ENCODE measurements at regions not wholly inside any gene's neighbourhood (a gene's known extent, or its start where the extent isn't known, plus 50 kb on each side); places are given as distances from the start of the nearest gene placed in this dataset.

DNA sequence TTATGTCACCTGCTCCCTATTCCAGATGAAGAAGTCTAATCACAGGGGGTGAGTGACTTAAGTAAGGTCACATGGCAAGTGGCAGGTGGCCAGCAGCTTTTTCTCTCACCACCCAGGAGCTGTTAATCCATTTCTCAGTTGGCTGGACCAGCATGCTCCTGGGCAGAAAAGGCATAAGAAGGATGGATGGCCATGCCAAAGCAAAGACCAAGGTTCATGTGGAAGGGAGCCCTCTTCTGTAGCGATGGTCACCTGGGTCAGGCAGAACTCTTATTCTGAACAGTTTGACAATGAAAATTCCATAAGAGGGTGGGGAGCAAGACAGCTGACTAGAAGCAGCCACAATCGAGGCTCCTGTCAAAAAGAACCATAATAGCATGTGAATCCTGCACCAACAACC lies 538.1 kb downstream of the SUCLA2 start:
- Mint-ChIP-seq H3K36me3 (ENCODE audit: low read depth) (no peaks in the 10 kb centered on the region), H3K27me3 (ENCODE audit: low read depth, poor library complexity) (no peaks in the 10 kb centered on the region), H3K4me1 (no peaks in the 10 kb centered on the region), H3K4me3 (no peak overlapping the region), H3K9me3 (peaks cover 46% of the 10 kb centered on the region), H3K27ac (no peak overlapping the region)
- TF ChIP-seq, protein P1, sequence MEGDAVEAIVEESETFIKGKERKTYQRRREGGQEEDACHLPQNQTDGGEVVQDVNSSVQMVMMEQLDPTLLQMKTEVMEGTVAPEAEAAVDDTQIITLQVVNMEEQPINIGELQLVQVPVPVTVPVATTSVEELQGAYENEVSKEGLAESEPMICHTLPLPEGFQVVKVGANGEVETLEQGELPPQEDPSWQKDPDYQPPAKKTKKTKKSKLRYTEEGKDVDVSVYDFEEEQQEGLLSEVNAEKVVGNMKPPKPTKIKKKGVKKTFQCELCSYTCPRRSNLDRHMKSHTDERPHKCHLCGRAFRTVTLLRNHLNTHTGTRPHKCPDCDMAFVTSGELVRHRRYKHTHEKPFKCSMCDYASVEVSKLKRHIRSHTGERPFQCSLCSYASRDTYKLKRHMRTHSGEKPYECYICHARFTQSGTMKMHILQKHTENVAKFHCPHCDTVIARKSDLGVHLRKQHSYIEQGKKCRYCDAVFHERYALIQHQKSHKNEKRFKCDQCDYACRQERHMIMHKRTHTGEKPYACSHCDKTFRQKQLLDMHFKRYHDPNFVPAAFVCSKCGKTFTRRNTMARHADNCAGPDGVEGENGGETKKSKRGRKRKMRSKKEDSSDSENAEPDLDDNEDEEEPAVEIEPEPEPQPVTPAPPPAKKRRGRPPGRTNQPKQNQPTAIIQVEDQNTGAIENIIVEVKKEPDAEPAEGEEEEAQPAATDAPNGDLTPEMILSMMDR (IDR thresholded peaks at IDR 0.05) = no peak
- no peak for DNase-seq

DNA sequence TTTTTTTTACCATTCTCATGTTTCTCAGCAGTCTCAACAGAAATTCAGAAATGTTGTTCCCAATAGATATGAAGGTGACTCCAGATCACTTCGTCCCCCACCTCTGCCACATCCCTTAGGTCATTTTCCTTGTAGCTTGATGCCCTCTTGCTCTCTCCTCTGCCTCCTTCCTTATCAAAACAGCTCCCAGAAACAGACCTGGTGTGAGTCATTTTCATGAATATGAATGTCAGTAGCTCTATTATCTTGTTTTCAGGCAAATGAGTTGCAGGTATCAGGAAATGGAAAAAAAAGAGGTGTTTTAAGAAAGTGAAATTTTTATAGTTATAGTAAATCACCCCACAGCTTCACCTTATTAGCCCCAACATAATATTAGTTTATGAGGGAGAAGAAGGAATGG lies 539.3 kb downstream of the SUCLA2 start:
- TF ChIP-seq, protein P1 (IDR thresholded peaks at IDR 0.05) = no peak
- peaks cover 34% of the 10 kb centered on the region for H3K9me3 Mint-ChIP-seq
- no peak for DNase-seq
- H3K27ac Mint-ChIP-seq = no peak overlapping the region
- no peaks in the 10 kb centered on the region for H3K27me3 Mint-ChIP-seq (ENCODE audit: low read depth, poor library complexity)
- no peaks in the 10 kb centered on the region for H3K4me1 Mint-ChIP-seq
- H3K4me3 Mint-ChIP-seq = no peak overlapping the region
- no peaks in the 10 kb centered on the region for H3K36me3 Mint-ChIP-seq (ENCODE audit: low read depth)

DNA sequence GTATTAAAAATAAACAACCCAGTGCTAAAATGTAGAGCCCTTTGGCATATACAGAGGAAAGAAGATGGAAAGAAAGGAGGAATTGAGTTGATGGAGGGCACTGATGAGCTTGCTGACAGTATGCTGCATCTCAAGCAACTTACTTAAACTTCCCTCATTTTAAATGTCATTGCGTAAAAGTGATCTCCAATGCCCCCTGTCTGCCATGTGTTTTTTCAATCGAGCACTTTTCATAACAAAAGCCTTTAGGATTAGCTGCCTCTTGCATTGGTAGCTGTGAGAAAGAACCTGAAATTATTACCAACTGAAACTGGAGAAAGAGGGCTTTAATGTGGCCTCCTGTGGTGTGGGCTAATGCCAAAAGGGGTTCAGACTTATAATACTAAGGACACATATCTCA lies 541.6 kb downstream of the SUCLA2 start:
- Mint-ChIP-seq H3K36me3 (ENCODE audit: low read depth) (no peaks in the 10 kb centered on the region), H3K4me1 (no peaks in the 10 kb centered on the region), H3K27ac (no peak overlapping the region), H3K9me3 (peaks cover 16% of the 10 kb centered on the region), H3K27me3 (ENCODE audit: low read depth, poor library complexity) (no peaks in the 10 kb centered on the region), H3K4me3 (no peak overlapping the region)
- TF ChIP-seq, protein P1 (IDR thresholded peaks at IDR 0.05) = no peak
- DNase-seq = no peak

DNA sequence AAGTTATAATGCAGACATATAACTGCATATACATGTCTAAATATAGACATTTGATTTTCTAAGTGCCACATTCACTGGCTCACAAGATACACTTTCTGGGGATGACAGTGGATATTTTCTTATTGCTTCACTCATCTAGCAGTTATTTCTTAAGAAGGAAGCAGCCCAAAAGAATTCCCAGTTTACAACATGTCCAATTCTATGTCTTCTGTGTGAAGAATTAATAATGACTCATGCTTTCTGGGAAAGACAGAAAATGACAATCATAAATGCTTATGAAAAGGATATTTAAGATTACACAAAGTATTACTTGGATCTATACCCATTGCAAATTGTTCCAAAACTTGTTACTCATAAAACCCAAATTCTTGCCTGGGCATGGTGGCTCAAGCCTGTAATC lies 543.4 kb downstream of the SUCLA2 start:
- Mint-ChIP-seq H3K27ac (no peak overlapping the region), H3K9me3 (peaks cover 9% of the 10 kb centered on the region), H3K27me3 (ENCODE audit: low read depth, poor library complexity) (peaks cover 3% of the 10 kb centered on the region), H3K4me1 (no peaks in the 10 kb centered on the region), H3K4me3 (no peak overlapping the region), H3K36me3 (ENCODE audit: low read depth) (no peaks in the 10 kb centered on the region)
- DNase-seq = no peak
- TF ChIP-seq, protein P1 (IDR thresholded peaks at IDR 0.05) = no peak

DNA sequence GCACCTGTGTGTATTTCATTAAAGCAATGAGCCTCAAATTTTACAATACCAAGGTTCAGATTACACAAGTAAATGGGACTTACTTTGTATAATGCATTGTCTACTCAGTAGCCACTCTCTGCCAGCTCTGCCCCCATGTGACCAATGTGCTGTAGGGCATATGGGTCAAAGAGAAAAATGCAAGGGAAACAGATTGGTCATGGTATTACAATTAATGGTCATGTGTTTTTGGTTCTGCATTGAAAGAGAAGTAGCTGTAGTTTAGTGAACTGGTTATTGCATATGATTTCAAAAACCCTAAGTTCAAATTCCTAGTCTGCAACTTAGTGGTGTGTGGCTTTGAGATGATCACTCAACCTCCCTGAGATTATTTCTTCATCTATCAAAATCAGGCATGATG lies 545.4 kb downstream of the SUCLA2 start:
- no peak for DNase-seq
- Mint-ChIP-seq H3K4me3 (no peak overlapping the region), H3K36me3 (ENCODE audit: low read depth) (no peaks in the 10 kb centered on the region), H3K4me1 (no peaks in the 10 kb centered on the region), H3K9me3 (no peaks in the 10 kb centered on the region), H3K27me3 (ENCODE audit: low read depth, poor library complexity) (peaks cover 3% of the 10 kb centered on the region), H3K27ac (no peak overlapping the region)
- TF ChIP-seq, protein P1 (IDR thresholded peaks at IDR 0.05) = no peak

DNA sequence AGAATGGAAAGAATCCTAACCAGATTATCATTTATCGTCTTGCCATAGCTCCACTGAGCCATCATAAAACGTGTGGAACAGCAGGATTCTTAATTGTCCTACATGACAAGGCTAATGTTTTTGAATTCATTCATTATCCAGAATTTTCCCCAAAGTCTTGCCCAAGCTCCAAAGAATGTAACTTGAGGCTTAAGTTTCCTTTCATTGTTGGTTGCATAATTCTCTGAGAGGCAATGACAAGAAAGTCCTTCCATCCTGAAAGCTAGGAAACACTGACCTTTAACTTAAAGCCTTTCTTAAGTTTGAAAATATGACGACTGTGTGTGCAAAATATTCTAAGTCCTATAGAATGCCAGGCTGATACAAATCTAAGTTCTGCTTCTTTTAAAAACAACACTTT lies 546.1 kb downstream of the SUCLA2 start:
- Mint-ChIP-seq H3K36me3 (ENCODE audit: low read depth) (no peaks in the 10 kb centered on the region), H3K4me3 (no peak overlapping the region), H3K27ac (no peak overlapping the region), H3K4me1 (no peaks in the 10 kb centered on the region), H3K9me3 (no peaks in the 10 kb centered on the region), H3K27me3 (ENCODE audit: low read depth, poor library complexity) (peaks cover 3% of the 10 kb centered on the region)
- no peak for DNase-seq
- TF ChIP-seq, protein P1 (IDR thresholded peaks at IDR 0.05) = no peak

All from nephron progenitor cell (in vitro differentiated cells).